ENCODE measurements at regions not wholly inside any gene's neighbourhood (a gene's known extent, or its start where the extent isn't known, plus 50 kb on each side); places are given as distances from the start of the nearest gene placed in this dataset.

DNA sequence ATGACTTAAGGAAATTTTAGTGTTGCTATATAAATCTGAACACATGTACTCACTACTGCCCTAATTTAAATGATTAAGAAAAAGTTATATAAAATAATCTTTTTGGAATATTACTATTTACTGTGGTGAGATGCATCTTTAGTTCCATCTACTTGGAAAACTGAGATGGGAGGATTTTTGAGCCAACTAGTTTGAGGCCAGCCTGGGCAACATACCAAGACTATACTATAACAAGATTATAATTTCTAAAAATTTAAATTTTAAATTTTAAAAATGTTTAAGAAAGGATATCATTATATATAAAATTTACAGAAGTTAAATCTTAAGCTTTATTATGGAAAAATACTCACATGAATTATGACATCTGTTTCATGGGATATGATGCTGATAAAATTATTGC lies 530.8 kb upstream of the IGFBP3 start:
- TF ChIP-seq KDM1A (IDR thresholded peaks at IDR 0.05; ENCODE audit: borderline replicate concordance, low read length) (no peak), GABPA (IDR thresholded peaks at IDR 0.05; ENCODE audit: borderline replicate concordance, insufficient read depth, low read length) (no peak), POLR2AphosphoS5 (IDR thresholded peaks at IDR 0.05; ENCODE audit: low read depth, low read length) (no peak), CEBPB (IDR thresholded peaks at IDR 0.05; ENCODE audit: low read depth, low read length) (no peak)
- TF ChIP-seq, protein P1, sequence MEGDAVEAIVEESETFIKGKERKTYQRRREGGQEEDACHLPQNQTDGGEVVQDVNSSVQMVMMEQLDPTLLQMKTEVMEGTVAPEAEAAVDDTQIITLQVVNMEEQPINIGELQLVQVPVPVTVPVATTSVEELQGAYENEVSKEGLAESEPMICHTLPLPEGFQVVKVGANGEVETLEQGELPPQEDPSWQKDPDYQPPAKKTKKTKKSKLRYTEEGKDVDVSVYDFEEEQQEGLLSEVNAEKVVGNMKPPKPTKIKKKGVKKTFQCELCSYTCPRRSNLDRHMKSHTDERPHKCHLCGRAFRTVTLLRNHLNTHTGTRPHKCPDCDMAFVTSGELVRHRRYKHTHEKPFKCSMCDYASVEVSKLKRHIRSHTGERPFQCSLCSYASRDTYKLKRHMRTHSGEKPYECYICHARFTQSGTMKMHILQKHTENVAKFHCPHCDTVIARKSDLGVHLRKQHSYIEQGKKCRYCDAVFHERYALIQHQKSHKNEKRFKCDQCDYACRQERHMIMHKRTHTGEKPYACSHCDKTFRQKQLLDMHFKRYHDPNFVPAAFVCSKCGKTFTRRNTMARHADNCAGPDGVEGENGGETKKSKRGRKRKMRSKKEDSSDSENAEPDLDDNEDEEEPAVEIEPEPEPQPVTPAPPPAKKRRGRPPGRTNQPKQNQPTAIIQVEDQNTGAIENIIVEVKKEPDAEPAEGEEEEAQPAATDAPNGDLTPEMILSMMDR (IDR thresholded peaks at IDR 0.05; ENCODE audit: control extremely low read depth in 1 of 3, insufficient read depth in 1 of 3, low read depth in 1 of 3, low read length in 3 of 3) = no peak
- TF ChIP-seq, protein P2, sequence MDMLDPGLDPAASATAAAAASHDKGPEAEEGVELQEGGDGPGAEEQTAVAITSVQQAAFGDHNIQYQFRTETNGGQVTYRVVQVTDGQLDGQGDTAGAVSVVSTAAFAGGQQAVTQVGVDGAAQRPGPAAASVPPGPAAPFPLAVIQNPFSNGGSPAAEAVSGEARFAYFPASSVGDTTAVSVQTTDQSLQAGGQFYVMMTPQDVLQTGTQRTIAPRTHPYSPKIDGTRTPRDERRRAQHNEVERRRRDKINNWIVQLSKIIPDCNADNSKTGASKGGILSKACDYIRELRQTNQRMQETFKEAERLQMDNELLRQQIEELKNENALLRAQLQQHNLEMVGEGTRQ (IDR thresholded peaks at IDR 0.05; ENCODE audit: low read length) = no peak

All from H1 (cell line).